ENCODE measurements at regions not wholly inside any gene's neighbourhood (a gene's known extent, or its start where the extent isn't known, plus 50 kb on each side); places are given as distances from the start of the nearest gene placed in this dataset.

DNA sequence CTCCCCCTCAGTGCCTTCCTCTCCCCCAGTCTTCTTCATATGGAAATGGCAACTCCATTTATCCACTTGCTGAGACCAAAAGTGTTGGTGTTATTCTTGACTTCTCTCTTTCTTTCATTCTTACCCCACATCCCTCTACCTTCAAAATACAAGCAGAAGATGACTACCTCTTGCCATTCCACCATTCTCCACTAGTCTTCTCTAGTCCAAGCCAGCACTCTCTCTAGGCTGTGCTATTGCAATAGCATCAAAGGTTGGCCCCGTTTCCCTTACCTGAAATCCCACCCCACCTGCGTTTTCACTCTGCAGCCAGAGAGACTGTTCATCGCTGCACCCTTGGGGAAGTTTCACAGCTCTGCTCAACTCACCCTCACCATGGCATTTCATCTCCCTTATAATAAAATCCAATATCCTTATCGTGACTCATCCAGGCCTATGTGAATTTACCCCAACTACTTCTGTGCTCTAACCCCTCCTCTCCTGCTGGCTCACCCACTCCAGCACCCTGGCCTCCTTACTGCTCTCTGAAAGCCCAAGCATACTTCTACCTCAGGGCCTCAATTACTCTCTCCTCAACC, 109.1 kb downstream of the LSM5 start (continued):
- no peak for TF ChIP-seq PML (IDR thresholded peaks at IDR 0.05; ENCODE audit: low read length)

DNA sequence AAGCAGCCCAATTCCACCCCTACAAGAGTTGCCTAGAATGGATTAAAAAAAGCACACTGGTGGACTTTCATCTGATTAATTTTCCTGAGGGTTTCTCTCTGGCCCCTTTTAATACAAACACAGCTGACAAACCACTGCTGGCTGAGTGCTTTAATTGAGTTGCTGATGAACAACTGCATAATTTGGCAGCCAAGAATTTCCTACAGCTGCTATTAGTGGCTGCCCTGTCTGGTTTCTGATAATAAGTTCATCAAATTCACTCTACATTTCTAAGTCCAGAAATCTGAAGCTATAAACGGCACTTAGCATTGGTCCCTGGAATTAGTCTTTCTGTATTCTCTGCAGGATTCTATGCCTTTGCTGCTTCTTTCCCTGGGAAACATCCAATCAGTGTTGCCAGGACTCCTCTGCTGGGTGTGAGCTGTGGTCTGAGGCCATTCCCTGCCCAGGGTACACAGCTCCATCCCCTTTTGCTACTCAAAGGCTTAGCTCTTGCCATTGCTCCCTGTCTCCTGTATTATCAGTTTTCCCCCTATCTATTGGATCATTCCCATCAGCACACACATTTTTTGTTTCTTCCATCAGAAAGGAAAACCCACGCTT, 110.6 kb downstream of the LSM5 start:
- DNase-seq (ENCODE audit: low read depth, low spot score) (no peak), FAIRE-seq (no peak)
- intact Hi-C loops (cut with micrococcal nuclease; ENCODE audit: unreplicated experiment), result no loop called here
- no peak for TF ChIP-seq ZNF207 (IDR thresholded peaks at IDR 0.05; ENCODE audit: borderline replicate concordance)
- TF ChIP-seq ESRRA (IDR thresholded peaks at IDR 0.05; ENCODE audit: low read length), result no peak
- no peak for TF ChIP-seq MEF2B (IDR thresholded peaks at IDR 0.05; ENCODE audit: partially characterized antibody, poor library complexity, severe bottlenecking)
- no peak for TF ChIP-seq RBBP5 (conservative IDR thresholded peaks at IDR 0.05)
- no peak for TF ChIP-seq NR2C2 (IDR thresholded peaks at IDR 0.05; ENCODE audit: borderline replicate concordance, control insufficient read depth, insufficient read length, low read depth)
- no peak for TF ChIP-seq PRDM15 (CRISPR knock-in tag; IDR thresholded peaks at IDR 0.05)
- TF ChIP-seq CHD2 (IDR thresholded peaks at IDR 0.05; ENCODE audit: borderline replicate concordance, low read depth, low read length), result no peak
- TF ChIP-seq, protein P1, sequence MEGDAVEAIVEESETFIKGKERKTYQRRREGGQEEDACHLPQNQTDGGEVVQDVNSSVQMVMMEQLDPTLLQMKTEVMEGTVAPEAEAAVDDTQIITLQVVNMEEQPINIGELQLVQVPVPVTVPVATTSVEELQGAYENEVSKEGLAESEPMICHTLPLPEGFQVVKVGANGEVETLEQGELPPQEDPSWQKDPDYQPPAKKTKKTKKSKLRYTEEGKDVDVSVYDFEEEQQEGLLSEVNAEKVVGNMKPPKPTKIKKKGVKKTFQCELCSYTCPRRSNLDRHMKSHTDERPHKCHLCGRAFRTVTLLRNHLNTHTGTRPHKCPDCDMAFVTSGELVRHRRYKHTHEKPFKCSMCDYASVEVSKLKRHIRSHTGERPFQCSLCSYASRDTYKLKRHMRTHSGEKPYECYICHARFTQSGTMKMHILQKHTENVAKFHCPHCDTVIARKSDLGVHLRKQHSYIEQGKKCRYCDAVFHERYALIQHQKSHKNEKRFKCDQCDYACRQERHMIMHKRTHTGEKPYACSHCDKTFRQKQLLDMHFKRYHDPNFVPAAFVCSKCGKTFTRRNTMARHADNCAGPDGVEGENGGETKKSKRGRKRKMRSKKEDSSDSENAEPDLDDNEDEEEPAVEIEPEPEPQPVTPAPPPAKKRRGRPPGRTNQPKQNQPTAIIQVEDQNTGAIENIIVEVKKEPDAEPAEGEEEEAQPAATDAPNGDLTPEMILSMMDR (IDR thresholded peaks at IDR 0.05 in 2 of 3, conservative IDR thresholded peaks at IDR 0.05 in 1 of 3; ENCODE audit: control insufficient read depth in 2 of 3, extremely low read depth in 1 of 3, insufficient read depth in 1 of 3, low read depth in 3 of 3, low read length in 3 of 3), result no peak
- TF ChIP-seq, protein P2, sequence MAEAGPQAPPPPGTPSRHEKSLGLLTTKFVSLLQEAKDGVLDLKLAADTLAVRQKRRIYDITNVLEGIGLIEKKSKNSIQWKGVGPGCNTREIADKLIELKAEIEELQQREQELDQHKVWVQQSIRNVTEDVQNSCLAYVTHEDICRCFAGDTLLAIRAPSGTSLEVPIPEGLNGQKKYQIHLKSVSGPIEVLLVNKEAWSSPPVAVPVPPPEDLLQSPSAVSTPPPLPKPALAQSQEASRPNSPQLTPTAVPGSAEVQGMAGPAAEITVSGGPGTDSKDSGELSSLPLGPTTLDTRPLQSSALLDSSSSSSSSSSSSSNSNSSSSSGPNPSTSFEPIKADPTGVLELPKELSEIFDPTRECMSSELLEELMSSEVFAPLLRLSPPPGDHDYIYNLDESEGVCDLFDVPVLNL (IDR thresholded peaks at IDR 0.05; ENCODE audit: low read depth, low read length), result no peak
- TF ChIP-seq, protein P3, sequence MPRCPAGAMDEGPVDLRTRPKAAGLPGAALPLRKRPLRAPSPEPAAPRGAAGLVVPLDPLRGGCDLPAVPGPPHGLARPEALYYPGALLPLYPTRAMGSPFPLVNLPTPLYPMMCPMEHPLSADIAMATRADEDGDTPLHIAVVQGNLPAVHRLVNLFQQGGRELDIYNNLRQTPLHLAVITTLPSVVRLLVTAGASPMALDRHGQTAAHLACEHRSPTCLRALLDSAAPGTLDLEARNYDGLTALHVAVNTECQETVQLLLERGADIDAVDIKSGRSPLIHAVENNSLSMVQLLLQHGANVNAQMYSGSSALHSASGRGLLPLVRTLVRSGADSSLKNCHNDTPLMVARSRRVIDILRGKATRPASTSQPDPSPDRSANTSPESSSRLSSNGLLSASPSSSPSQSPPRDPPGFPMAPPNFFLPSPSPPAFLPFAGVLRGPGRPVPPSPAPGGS (IDR thresholded peaks at IDR 0.05; ENCODE audit: borderline replicate concordance, insufficient read depth, low read depth, low read length, poor library complexity, severe bottlenecking), result no peak

More for the DNA sequence above, 110.6 kb downstream of the LSM5 start:
- Histone ChIP-seq H3K27me3 (replicated peaks in 1 of 2; ENCODE audit: control insufficient read depth in 2 of 2, insufficient read depth in 2 of 2, low read length in 1 of 2) (peaks cover 0 to 3% of the 10 kb centered on the region in 2 experiments; a peak in 1 of 4 replicates), H3K4me1 (ENCODE audit: control insufficient read depth, insufficient read depth, low read length) (no peaks in the 10 kb centered on the region), H2AFZ (ENCODE audit: control insufficient read depth, low read depth, low read length) (no peak overlapping the region), H4K20me1 (ENCODE audit: control insufficient read depth, insufficient read depth) (no peaks in the 10 kb centered on the region), H3K4me2 (ENCODE audit: control insufficient read depth, insufficient read depth) (no peak overlapping the region), H3K9me3 (replicated peaks; ENCODE audit: control insufficient read depth, insufficient read depth, low read length) (no peaks in the 10 kb centered on the region), H3K4me3 (no peak overlapping the region), H3K36me3 (ENCODE audit: control insufficient read depth in 2 of 2, insufficient read depth in 2 of 2, low read length in 1 of 2) (no peaks in the 10 kb centered on the region), H3K9ac (ENCODE audit: control insufficient read depth, insufficient read depth, low read length) (no peak overlapping the region), H3K27ac (ENCODE audit: control insufficient read depth, insufficient read depth) (no peak overlapping the region), H3K79me2 (ENCODE audit: control insufficient read depth, insufficient read depth, low read length) (no peaks in the 10 kb centered on the region)
- POLR2A ChIA-PET, result no interaction called here
- no TSS peak for BruUV-seq (replicated peaks)
- CTCF ChIA-PET, result interaction anchor here (1.0 to 1.3 kb wide), 2 partner anchors 18 to 31 kb away, joined by 3 to 4 read pairs; no protein-coding TSS in a partner anchor
- no peak for ATAC-seq
- RAD21 ChIA-PET (ENCODE audit: unreplicated experiment), result no interaction called here
- WGBS (ENCODE audit: insufficient coverage, insufficient replicate concordance, low lambda C conversion rate, missing lambda C conversion rate), result 5% methylated on average over 2 of the region's 2 CpGs
- in situ Hi-C loops (cut with MboI), result no loop called here
- SMC1A ChIA-PET (ENCODE audit: uncharacterized antibody, unreplicated experiment), result no interaction called here
